Right cardiac atrium (tissue), 5 donors: ENCODE measurements at regions not wholly inside any gene's neighbourhood (a gene's known extent, or its start where the extent isn't known, plus 50 kb on each side); places are given as distances from the start of the nearest gene placed in this dataset.
"Not testable (repeated sequence)": the region's sequence is repeated elsewhere in the genome, so short reads cannot be mapped to it uniquely, and the experiment has no call there.

Experiments
- ATAC-seq, 2 donors: fragments of 200-7000 bp; cut with Tn5 transposase; one replicate each; pipeline versions ENCODE4 v1.8.0 to v1.9.1; 2020; ENCODE audit warnings: moderate library complexity in 2 of 2, mild to moderate bottlenecking in 1 of 2
- DNase-seq, 3 donors: peaks; one replicate each; pipeline ENCODE4 v3.0.0-alpha.2; 2020
- H3K27ac ChIP-seq: one replicate; pipeline ENCODE4 v1.5.1; 2013; ENCODE audit warnings: mild to moderate bottlenecking, low read length, control low read depth, moderate library complexity
- H3K27me3 ChIP-seq: one replicate; pipeline ENCODE4 v1.6.1; 2013; ENCODE audit not compliant: control insufficient read depth, insufficient read depth
- H3K4me1 ChIP-seq: one replicate; pipeline ENCODE4 v1.6.1; 2013; ENCODE audit warnings: low read length; ENCODE audit not compliant: control insufficient read depth, insufficient read depth
- H3K4me3 ChIP-seq: one replicate; pipeline ENCODE4 v1.5.1; 2013; ENCODE audit warnings: low read length, control low read depth
- H3K9me3 ChIP-seq: one replicate; pipeline ENCODE4 v1.6.1; 2013; ENCODE audit warnings: low read length; ENCODE audit not compliant: control insufficient read depth
- WGBS: extraction: QIAGEN DNeasy Blood & Tissue Kit; methylation state at CpG from one replicate; pipeline ENCODE4 v1.1.7; 2013; 5-methylcytosine and 5-hydroxymethylcytosine counted together
- intact Hi-C, 4 donors: fragments of 100-400 bp; cut with DNase I; formaldehyde crosslinking; loops; one replicate each; pipeline versions ENCODE4 v1.11.0 to v1.14.0; 2022 to 2023
- donor health status: healthy with polysubstance abuse.
- donor health status: DM: no; HTN: yes; CAD: no.
- donor health status: DM: no; HTN: no; CAD: no.
- donor health status: DM: no; HTN: yes; CAD: no; lungs with severe emphysema.
- donor health status: DM: yes; HTN: yes; CAD: no.

- H3K4me3 ChIP-seq, H3K27ac ChIP-seq, H3K4me1 ChIP-seq, ATAC-seq, H3K9me3 ChIP-seq, H3K27me3 ChIP-seq, intact Hi-C loops: not testable (repeated sequence)
- DNase-seq: peak in 1 of 3 donors; percentile 49
- 86% methylated on average over 10 of the region's 10 CpGs for WGBS
These were observed 214.5 kb downstream of the SIPA1L2 start for GRCh38 chr1:232415481-232415880.

- ATAC-seq: peak in 1 of 2 donors; percentile 32
- peaks cover 2% of the 10 kb centered on the region for H3K4me1 ChIP-seq
- H3K4me3 ChIP-seq: no peak overlapping the region
- peaks cover 2% of the 10 kb centered on the region for H3K9me3 ChIP-seq
- DNase-seq: no peak
- 86% methylated on average over 7 of the region's 7 CpGs for WGBS
- H3K27ac ChIP-seq: no peak overlapping the region
- H3K27me3 ChIP-seq: no peaks in the 10 kb centered on the region
- intact Hi-C loops: no loop called here
These were observed 215.8 kb downstream of the SIPA1L2 start for GRCh38 chr1:232414100-232414499.

GRCh38 chr1:232413674-232414073, 216.3 kb downstream of the SIPA1L2 start:
- Histone ChIP-seq H3K4me1 (peaks cover 2% of the 10 kb centered on the region), H3K27me3 (no peaks in the 10 kb centered on the region), H3K4me3 (no peak overlapping the region), H3K27ac (no peak overlapping the region), H3K9me3 (peaks cover 2% of the 10 kb centered on the region)
- ATAC-seq (no peak), DNase-seq (no peak)
- 80% methylated on average over 2 of the region's 2 CpGs for WGBS
- intact Hi-C loops: no loop called here

- no peak overlapping the region for H3K27ac ChIP-seq
- no peaks in the 10 kb centered on the region for H3K4me1 ChIP-seq
- no peak for ATAC-seq
- H3K9me3 ChIP-seq: peaks cover 2% of the 10 kb centered on the region
- H3K4me3 ChIP-seq: no peak overlapping the region
- no peak for DNase-seq
- intact Hi-C loops: no loop called here
- no peaks in the 10 kb centered on the region for H3K27me3 ChIP-seq
These were observed 220.3 kb downstream of the SIPA1L2 start for GRCh38 chr1:232409584-232409983.

- Histone ChIP-seq H3K27ac (no peak overlapping the region), H3K4me1 (peaks cover 5% of the 10 kb centered on the region), H3K4me3 (no peak overlapping the region), H3K27me3 (no peaks in the 10 kb centered on the region), H3K9me3 (peaks cover 2% of the 10 kb centered on the region)
- intact Hi-C loops: no loop called here
- DNase-seq (no peak), ATAC-seq (no peak)
These were observed 222.8 kb downstream of the SIPA1L2 start for GRCh38 chr1:232407120-232407519.

GRCh38 chr1:232405781-232406180, 224.2 kb downstream of the SIPA1L2 start:
- peaks cover 5% of the 10 kb centered on the region for H3K4me1 ChIP-seq
- no peak overlapping the region for H3K27ac ChIP-seq
- DNase-seq (no peak), ATAC-seq (no peak)
- H3K4me3 ChIP-seq: no peak overlapping the region
- H3K27me3 ChIP-seq: no peaks in the 10 kb centered on the region
- peaks cover 2% of the 10 kb centered on the region for H3K9me3 ChIP-seq
- intact Hi-C loops: no loop called here

GRCh38 chr1:232404981-232405731, 224.8 kb downstream of the SIPA1L2 start:
- H3K27ac ChIP-seq: no peak overlapping the region
- 68% methylated on average over 3 of the region's 3 CpGs for WGBS
- intact Hi-C loops: no loop called here
- no peak overlapping the region for H3K4me3 ChIP-seq
- peaks cover 5% of the 10 kb centered on the region for H3K4me1 ChIP-seq
- no peaks in the 10 kb centered on the region for H3K27me3 ChIP-seq
- ATAC-seq (peak in 1 of 2 donors; percentile 47), DNase-seq (no peak)
- peaks cover 2% of the 10 kb centered on the region for H3K9me3 ChIP-seq

GRCh38 chr1:232404227-232404626, 225.7 kb downstream of the SIPA1L2 start:
- H3K4me3 ChIP-seq: no peak overlapping the region
- 97% methylated on average over 3 of the region's 3 CpGs for WGBS
- H3K4me1 ChIP-seq: peaks cover 5% of the 10 kb centered on the region
- DNase-seq (no peak), ATAC-seq (no peak)
- H3K27ac ChIP-seq: no peak overlapping the region
- no peaks in the 10 kb centered on the region for H3K9me3 ChIP-seq
- intact Hi-C loops: no loop called here
- no peaks in the 10 kb centered on the region for H3K27me3 ChIP-seq

GRCh38 chr1:232403017-232403714, 226.8 kb downstream of the SIPA1L2 start:
- intact Hi-C loops: no loop called here
- no peaks in the 10 kb centered on the region for H3K9me3 ChIP-seq
- peaks cover 5% of the 10 kb centered on the region for H3K4me1 ChIP-seq
- no peak overlapping the region for H3K4me3 ChIP-seq
- no peaks in the 10 kb centered on the region for H3K27me3 ChIP-seq
- 87% methylated on average over 9 of the region's 9 CpGs for WGBS
- H3K27ac ChIP-seq: peak overlapping the region; percentile 42
- ATAC-seq: peak; percentile 30 to 45
- DNase-seq: peak in 1 of 3 donors; percentile 66

- no peak overlapping the region for H3K27ac ChIP-seq
- H3K4me3 ChIP-seq: no peak overlapping the region
- H3K4me1 ChIP-seq: peaks cover 5% of the 10 kb centered on the region
- no peaks in the 10 kb centered on the region for H3K27me3 ChIP-seq
- WGBS: 95% methylated on average over 12 of the region's 12 CpGs
- ATAC-seq (no peak), DNase-seq (no peak)
- no peaks in the 10 kb centered on the region for H3K9me3 ChIP-seq
- intact Hi-C loops: no loop called here
These were observed 231.1 kb downstream of the SIPA1L2 start for GRCh38 chr1:232398823-232399222.

GRCh38 chr1:232393444-232394146, 236.3 kb downstream of the SIPA1L2 start:
- H3K9me3 ChIP-seq: no peaks in the 10 kb centered on the region
- H3K27me3 ChIP-seq: no peaks in the 10 kb centered on the region
- no peak overlapping the region for H3K27ac ChIP-seq
- intact Hi-C loops: no loop called here
- 74% methylated on average over 5 of the region's 5 CpGs for WGBS
- DNase-seq (no peak), ATAC-seq (no peak)
- H3K4me3 ChIP-seq: no peak overlapping the region
- H3K4me1 ChIP-seq: no peaks in the 10 kb centered on the region
